ENCODE measurements at regions not wholly inside any gene's neighbourhood (a gene's known extent, or its start where the extent isn't known, plus 50 kb on each side); places are given as distances from the start of the nearest gene placed in this dataset.

GRCh38 chr12:38507839-38508238 lies 191.3 kb downstream of the ALG10B start:
- TF ChIP-seq, protein P1, sequence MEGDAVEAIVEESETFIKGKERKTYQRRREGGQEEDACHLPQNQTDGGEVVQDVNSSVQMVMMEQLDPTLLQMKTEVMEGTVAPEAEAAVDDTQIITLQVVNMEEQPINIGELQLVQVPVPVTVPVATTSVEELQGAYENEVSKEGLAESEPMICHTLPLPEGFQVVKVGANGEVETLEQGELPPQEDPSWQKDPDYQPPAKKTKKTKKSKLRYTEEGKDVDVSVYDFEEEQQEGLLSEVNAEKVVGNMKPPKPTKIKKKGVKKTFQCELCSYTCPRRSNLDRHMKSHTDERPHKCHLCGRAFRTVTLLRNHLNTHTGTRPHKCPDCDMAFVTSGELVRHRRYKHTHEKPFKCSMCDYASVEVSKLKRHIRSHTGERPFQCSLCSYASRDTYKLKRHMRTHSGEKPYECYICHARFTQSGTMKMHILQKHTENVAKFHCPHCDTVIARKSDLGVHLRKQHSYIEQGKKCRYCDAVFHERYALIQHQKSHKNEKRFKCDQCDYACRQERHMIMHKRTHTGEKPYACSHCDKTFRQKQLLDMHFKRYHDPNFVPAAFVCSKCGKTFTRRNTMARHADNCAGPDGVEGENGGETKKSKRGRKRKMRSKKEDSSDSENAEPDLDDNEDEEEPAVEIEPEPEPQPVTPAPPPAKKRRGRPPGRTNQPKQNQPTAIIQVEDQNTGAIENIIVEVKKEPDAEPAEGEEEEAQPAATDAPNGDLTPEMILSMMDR (IDR thresholded peaks at IDR 0.05; ENCODE audit: low read depth, low read length), result no peak
- TF ChIP-seq POLR2A (IDR thresholded peaks at IDR 0.05; ENCODE audit: extremely low read depth, insufficient read length) (no peak), MYC (IDR thresholded peaks at IDR 0.05; ENCODE audit: low read depth, low read length) (no peak)
- TF ChIP-seq, protein P2, sequence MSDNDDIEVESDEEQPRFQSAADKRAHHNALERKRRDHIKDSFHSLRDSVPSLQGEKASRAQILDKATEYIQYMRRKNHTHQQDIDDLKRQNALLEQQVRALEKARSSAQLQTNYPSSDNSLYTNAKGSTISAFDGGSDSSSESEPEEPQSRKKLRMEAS (IDR thresholded peaks at IDR 0.05; ENCODE audit: low read depth, low read length), result no peak
